ENCODE measurements at regions not wholly inside any gene's neighbourhood (a gene's known extent, or its start where the extent isn't known, plus 50 kb on each side); places are given as distances from the start of the nearest gene placed in this dataset.

- TF ChIP-seq CTCF (conservative IDR thresholded peaks at IDR 0.05), result no peak
- peaks cover 79% of the 10 kb centered on the region for H3K27me3 Mint-ChIP-seq
- H3K4me3 Mint-ChIP-seq, result peak overlapping the region; percentile 85
- H3K4me1 Mint-ChIP-seq (ENCODE audit: unreplicated experiment), result no peaks in the 10 kb centered on the region
- peak; percentile 73 for DNase-seq (ENCODE audit: extremely low spot score, unreplicated experiment)
- H3K9me3 Mint-ChIP-seq, result no peaks in the 10 kb centered on the region
- H3K36me3 Mint-ChIP-seq, result no peaks in the 10 kb centered on the region
- H3K27ac Mint-ChIP-seq, result no peak overlapping the region
These were observed 921.9 kb upstream of the EEF2KMT start for GRCh38 chr16:6019490-6019991.

- peaks cover 74% of the 10 kb centered on the region for H3K27me3 Mint-ChIP-seq
- no peaks in the 10 kb centered on the region for H3K9me3 Mint-ChIP-seq
- no peak for DNase-seq (ENCODE audit: extremely low spot score, unreplicated experiment)
- peak overlapping the region; percentile 84 for H3K4me3 Mint-ChIP-seq
- H3K36me3 Mint-ChIP-seq, result no peaks in the 10 kb centered on the region
- no peaks in the 10 kb centered on the region for H3K4me1 Mint-ChIP-seq (ENCODE audit: unreplicated experiment)
- no peak overlapping the region for H3K27ac Mint-ChIP-seq
- no peak for TF ChIP-seq CTCF (conservative IDR thresholded peaks at IDR 0.05)
These were observed 921.4 kb upstream of the EEF2KMT start for GRCh38 chr16:6018848-6019489.

- no peak for DNase-seq (ENCODE audit: extremely low spot score, unreplicated experiment)
- Mint-ChIP-seq H3K27ac (no peak overlapping the region), H3K27me3 (peaks cover 56% of the 10 kb centered on the region), H3K4me1 (ENCODE audit: unreplicated experiment) (no peaks in the 10 kb centered on the region), H3K36me3 (no peaks in the 10 kb centered on the region), H3K4me3 (peak overlapping the region; percentile 46), H3K9me3 (no peaks in the 10 kb centered on the region)
- TF ChIP-seq CTCF (conservative IDR thresholded peaks at IDR 0.05), result peak; percentile 79
These were observed 919.1 kb upstream of the EEF2KMT start for GRCh38 chr16:6016530-6017184.

GRCh38 chr16:6012716-6013115 is 915.1 kb upstream of the EEF2KMT start:
- TF ChIP-seq CTCF (conservative IDR thresholded peaks at IDR 0.05), result no peak
- Mint-ChIP-seq H3K27ac (no peak overlapping the region), H3K36me3 (no peaks in the 10 kb centered on the region), H3K9me3 (no peaks in the 10 kb centered on the region), H3K4me3 (no peak overlapping the region), H3K27me3 (peaks cover 36% of the 10 kb centered on the region), H3K4me1 (ENCODE audit: unreplicated experiment) (no peaks in the 10 kb centered on the region)
- DNase-seq (ENCODE audit: extremely low spot score, unreplicated experiment), result no peak

- H3K4me1 Mint-ChIP-seq (ENCODE audit: unreplicated experiment), result no peaks in the 10 kb centered on the region
- H3K27ac Mint-ChIP-seq, result no peak overlapping the region
- no peaks in the 10 kb centered on the region for H3K36me3 Mint-ChIP-seq
- no peak overlapping the region for H3K4me3 Mint-ChIP-seq
- no peaks in the 10 kb centered on the region for H3K9me3 Mint-ChIP-seq
- peaks cover 29% of the 10 kb centered on the region for H3K27me3 Mint-ChIP-seq
- TF ChIP-seq CTCF (conservative IDR thresholded peaks at IDR 0.05), result no peak
- no peak for DNase-seq (ENCODE audit: extremely low spot score, unreplicated experiment)
These were observed 911.6 kb upstream of the EEF2KMT start for GRCh38 chr16:6009151-6009550.
